A549 (cell line): ENCODE measurements at regions not wholly inside any gene's neighbourhood (a gene's known extent, or its start where the extent isn't known, plus 50 kb on each side); places are given as distances from the start of the nearest gene placed in this dataset.

Experiments used
- ATAC-seq, 2 experiments: fragments of 200-7000 bp in 1 of 2; fragments of >200 bp in 1 of 2; cut with Nextera tagmentation in 1 of 2; cut with Tn5 transposase in 1 of 2; 3 replicates each; pipeline versions ENCODE4 v1.8.0 to v1.9.1; 2018 to 2020; ENCODE audit warnings: mild to moderate bottlenecking in 1 of 2, moderate library complexity in 1 of 2
- CTCF ChIA-PET: fragments of 300-600 bp; sonication (Branson Sonifier 250); formaldehyde crosslinking; extraction: SDS; loops from one replicate; lab custom pipeline; 2021; ENCODE audit warnings: antibody characterized with exemption, inconsistent platforms; lab: Yijun Ruan, JAX
- POLR2A ChIA-PET: fragments of 350-600 bp; formaldehyde crosslinking; extraction: SDS; loops from one replicate; lab custom pipeline; 2021; ENCODE audit warnings: antibody characterized with exemption, inconsistent platforms; lab: Yijun Ruan, JAX
- DNase-seq, 2 experiments: peaks; one replicate each; pipeline versions ENCODE4 v3.0.0 to v3.0.0-alpha.2; 2011 to 2016; ENCODE audit warnings: low read depth in 1 of 2, low spot score in 1 of 2
- FAIRE-seq: peaks from 2 replicates; lab custom pipeline; 2011; peaks lifted over from hg19 to GRCh38; lab: Jason Lieb, UNC
- H3K27ac ChIP-seq, 2 experiments: fragments of >200 bp; sonication (Bioruptor Twin); formaldehyde crosslinking; 3 replicates each; pipeline ENCODE4 v1.5.1; 2016 to 2017
- H3K4me1 ChIP-seq: fragments of >200 bp; sonication (Bioruptor Twin); formaldehyde crosslinking; 3 replicates; pipeline ENCODE4 v1.6.1; 2016
- H3K4me2 ChIP-seq: fragments of >200 bp; sonication (Bioruptor Twin); formaldehyde crosslinking; 3 replicates; pipeline ENCODE4 v1.6.1; 2016
- H3K4me3 ChIP-seq: fragments of >200 bp; sonication (Bioruptor Twin); formaldehyde crosslinking; 3 replicates; pipeline ENCODE4 v1.5.1; 2016
- H3K9me3 ChIP-seq: fragments of >200 bp; sonication (Bioruptor Twin); formaldehyde crosslinking; 3 replicates; pipeline ENCODE4 v1.6.1; 2016
- CBX2 ChIP-seq: fragments of 200-600 bp; sonication (generic); IDR thresholded peaks from 2 replicates; pipeline ENCODE4 v1.6.1; 2016; ENCODE audit warnings: low read depth, mild to moderate bottlenecking, borderline replicate concordance
- CEBPB ChIP-seq, 2 experiments: fragments of >200 bp in 1 of 2; sonication (Bioruptor Twin) in 1 of 2; formaldehyde crosslinking in 1 of 2; IDR thresholded peaks; 2 replicates each; pipeline ENCODE4 v1.6.1; 2012 to 2016
- CHD2 ChIP-seq: fragments of 150-350 bp; IDR thresholded peaks from 2 replicates; pipeline ENCODE4 v1.6.1; 2014; ENCODE audit warnings: low read length; ENCODE audit not compliant: partially characterized antibody
- CHD4 ChIP-seq: fragments of 200-600 bp; sonication (generic); IDR thresholded peaks from 2 replicates; pipeline ENCODE4 v1.6.1; 2016; ENCODE audit warnings: antibody characterized with exemption, mild to moderate bottlenecking, borderline replicate concordance
- E2F6 ChIP-seq: IDR thresholded peaks from 2 replicates; pipeline ENCODE4 v1.6.1; 2012; ENCODE audit warnings: low read depth, borderline replicate concordance
- EHMT2 ChIP-seq: fragments of 200-600 bp; sonication (generic); IDR thresholded peaks from 2 replicates; pipeline ENCODE4 v1.6.1; 2016; ENCODE audit warnings: antibody characterized with exemption, low read depth, mild to moderate bottlenecking, moderate library complexity
- FOXS1 ChIP-seq: fragments of 250-450 bp; sonication (Bioruptor Pico); IDR thresholded peaks from 2 replicates; pipeline ENCODE4 v1.5.0; 2020; ENCODE audit warnings: mild to moderate bottlenecking, moderate library complexity
- HDAC2 ChIP-seq: fragments of 200-600 bp; sonication (generic); IDR thresholded peaks from 2 replicates; pipeline ENCODE4 v1.6.1; 2016
- HOXB13 ChIP-seq: fragments of 250-450 bp; sonication (Bioruptor Pico); IDR thresholded peaks from 2 replicates; pipeline ENCODE4 v1.5.0; 2020; ENCODE audit warnings: low read depth, mild to moderate bottlenecking, moderate library complexity
- HOXB5 ChIP-seq: fragments of 250-450 bp; sonication (Bioruptor Pico); IDR thresholded peaks from 2 replicates; pipeline ENCODE4 v1.5.0; 2020; ENCODE audit warnings: mild to moderate bottlenecking, moderate library complexity
- JUN ChIP-seq, 2 experiments: fragments of >200 bp; sonication (Bioruptor Twin); formaldehyde crosslinking; IDR thresholded peaks; 2 replicates in 1 of 2; 3 replicates in 1 of 2; pipeline ENCODE4 v1.6.1; 2016 to 2017
- MAFK ChIP-seq: fragments of 450-650 bp; IDR thresholded peaks from 2 replicates; pipeline ENCODE4 v1.6.1; 2014; ENCODE audit not compliant: partially characterized antibody
- MYC ChIP-seq: IDR thresholded peaks from 2 replicates; pipeline ENCODE4 v1.6.1; 2012; ENCODE audit warnings: mild to moderate bottlenecking, inconsistent platforms, low read length, improper control_type of control experiment, borderline replicate concordance
- NR3C1 ChIP-seq: fragments of >200 bp; sonication (Bioruptor Twin); formaldehyde crosslinking; IDR thresholded peaks from 3 replicates; pipeline ENCODE4 v1.6.1; 2017
- PHF8 ChIP-seq: fragments of 200-600 bp; sonication (generic); IDR thresholded peaks from 2 replicates; pipeline ENCODE4 v1.6.1; 2016; ENCODE audit warnings: low read depth, mild to moderate bottlenecking, antibody characterized with exemption, moderate library complexity, borderline replicate concordance
- RAD21 ChIP-seq, 2 experiments: fragments of >200 bp in 1 of 2; sonication (Bioruptor Twin) in 1 of 2; formaldehyde crosslinking in 1 of 2; IDR thresholded peaks in 1 of 2; conservative IDR thresholded peaks in 1 of 2; 2 replicates in 1 of 2; 3 replicates in 1 of 2; pipeline ENCODE4 v1.6.1; 2012 to 2018; ENCODE audit warnings: inconsistent platforms in 1 of 2
- RCOR1 ChIP-seq: fragments of 150-350 bp; IDR thresholded peaks from 2 replicates; pipeline ENCODE4 v1.6.1; 2014; ENCODE audit warnings: antibody characterized with exemption, low read length, low read depth
- SMC3 ChIP-seq: fragments of >200 bp; sonication (Bioruptor Twin); formaldehyde crosslinking; IDR thresholded peaks from 3 replicates; pipeline ENCODE4 v1.6.1; 2018; ENCODE audit warnings: inconsistent platforms
- SREBF2 ChIP-seq: fragments of 450-650 bp; IDR thresholded peaks from 2 replicates; pipeline ENCODE4 v1.6.1; 2014; ENCODE audit warnings: mild to moderate bottlenecking, moderate library complexity
- TP53 ChIP-seq: fragments of 250-450 bp; sonication (Bioruptor Pico); IDR thresholded peaks from 2 replicates; pipeline ENCODE4 v1.5.0; 2021; ENCODE audit warnings: mild to moderate bottlenecking, moderate library complexity
- USF2 ChIP-seq: fragments of 450-650 bp; IDR thresholded peaks from 2 replicates; pipeline ENCODE4 v1.6.1; 2014; ENCODE audit warnings: antibody characterized with exemption
- ZC3H11A ChIP-seq: fragments of 450-650 bp; IDR thresholded peaks from 2 replicates; pipeline ENCODE4 v1.6.1; 2014; ENCODE audit warnings: antibody characterized with exemption, mild to moderate bottlenecking
- ZFP36 ChIP-seq: fragments of 450-650 bp; IDR thresholded peaks from 2 replicates; pipeline ENCODE4 v1.6.1; 2014; ENCODE audit warnings: borderline replicate concordance; ENCODE audit not compliant: partially characterized antibody
- ZSCAN20 ChIP-seq: fragments of 250-450 bp; sonication (Bioruptor Pico); IDR thresholded peaks from 2 replicates; pipeline ENCODE4 v1.8.0; 2022; ENCODE audit warnings: mild to moderate bottlenecking, moderate library complexity
- WGBS: methylation state at CpG from one replicate; pipeline ENCODE4 v1.1.6; 2017; ENCODE audit errors: missing lambda C conversion rate; 5-methylcytosine and 5-hydroxymethylcytosine counted together
- TF ChIP-seq, protein P1 (sequence below): fragments of 200-600 bp; sonication (generic); IDR thresholded peaks from 2 replicates; pipeline ENCODE4 v1.6.1; 2016; ENCODE audit warnings: antibody characterized with exemption, mild to moderate bottlenecking, moderate library complexity
- TF ChIP-seq, protein P2 (sequence below): fragments of 150-350 bp; IDR thresholded peaks from 2 replicates; pipeline ENCODE4 v1.6.1; 2014; ENCODE audit warnings: low read depth, mild to moderate bottlenecking, low read length

- Histone ChIP-seq H3K4me2 (no peak overlapping the region), H3K4me3 (no peak overlapping the region), H3K27ac (no peak overlapping the region), H3K4me1 (peaks cover 14% of the 10 kb centered on the region), H3K9me3 (no peaks in the 10 kb centered on the region)
- ChIA-PET POLR2A (no interaction called here), CTCF (no interaction called here)
- FAIRE-seq (no peak), DNase-seq (no peak), ATAC-seq (no peak)
- 91% methylated on average over 1 of the region's 1 CpG for WGBS
- TF ChIP-seq USF2 (no peak), RCOR1 (no peak), FOXS1 (CRISPR knock-in tag) (no peak), SMC3 (no peak), CHD2 (no peak), CHD4 (no peak), TP53 (CRISPR knock-in tag) (no peak), MAFK (no peak), ZC3H11A (no peak), ZSCAN20 (no peak), HDAC2 (no peak), PHF8 (no peak), NR3C1 (no peak), CBX2 (no peak), EHMT2 (no peak), E2F6 (no peak)
- TF ChIP-seq, protein P1, sequence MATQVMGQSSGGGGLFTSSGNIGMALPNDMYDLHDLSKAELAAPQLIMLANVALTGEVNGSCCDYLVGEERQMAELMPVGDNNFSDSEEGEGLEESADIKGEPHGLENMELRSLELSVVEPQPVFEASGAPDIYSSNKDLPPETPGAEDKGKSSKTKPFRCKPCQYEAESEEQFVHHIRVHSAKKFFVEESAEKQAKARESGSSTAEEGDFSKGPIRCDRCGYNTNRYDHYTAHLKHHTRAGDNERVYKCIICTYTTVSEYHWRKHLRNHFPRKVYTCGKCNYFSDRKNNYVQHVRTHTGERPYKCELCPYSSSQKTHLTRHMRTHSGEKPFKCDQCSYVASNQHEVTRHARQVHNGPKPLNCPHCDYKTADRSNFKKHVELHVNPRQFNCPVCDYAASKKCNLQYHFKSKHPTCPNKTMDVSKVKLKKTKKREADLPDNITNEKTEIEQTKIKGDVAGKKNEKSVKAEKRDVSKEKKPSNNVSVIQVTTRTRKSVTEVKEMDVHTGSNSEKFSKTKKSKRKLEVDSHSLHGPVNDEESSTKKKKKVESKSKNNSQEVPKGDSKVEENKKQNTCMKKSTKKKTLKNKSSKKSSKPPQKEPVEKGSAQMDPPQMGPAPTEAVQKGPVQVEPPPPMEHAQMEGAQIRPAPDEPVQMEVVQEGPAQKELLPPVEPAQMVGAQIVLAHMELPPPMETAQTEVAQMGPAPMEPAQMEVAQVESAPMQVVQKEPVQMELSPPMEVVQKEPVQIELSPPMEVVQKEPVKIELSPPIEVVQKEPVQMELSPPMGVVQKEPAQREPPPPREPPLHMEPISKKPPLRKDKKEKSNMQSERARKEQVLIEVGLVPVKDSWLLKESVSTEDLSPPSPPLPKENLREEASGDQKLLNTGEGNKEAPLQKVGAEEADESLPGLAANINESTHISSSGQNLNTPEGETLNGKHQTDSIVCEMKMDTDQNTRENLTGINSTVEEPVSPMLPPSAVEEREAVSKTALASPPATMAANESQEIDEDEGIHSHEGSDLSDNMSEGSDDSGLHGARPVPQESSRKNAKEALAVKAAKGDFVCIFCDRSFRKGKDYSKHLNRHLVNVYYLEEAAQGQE, result no peak
These were observed 62.2 kb upstream of the ZDHHC17 start for GRCh38 chr12:76701690-76702089.

DNA sequence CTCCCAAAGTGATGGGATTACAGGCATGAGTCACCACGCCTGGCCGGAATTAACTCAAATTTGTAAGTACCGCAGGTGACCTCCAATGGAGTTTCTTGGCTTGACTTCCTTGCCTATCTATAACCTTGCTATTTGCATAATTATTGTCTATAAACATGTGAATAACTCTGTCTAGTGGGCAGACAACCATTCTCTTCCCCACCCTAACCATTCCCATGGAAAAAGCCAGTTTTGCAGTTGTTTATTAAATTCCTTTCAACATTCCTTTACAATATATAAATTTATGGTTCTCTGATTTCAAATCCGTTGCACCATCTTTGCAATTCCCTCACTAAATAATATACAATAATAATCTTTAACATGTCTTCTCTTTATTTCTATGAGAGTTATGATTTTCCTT, 61.0 kb upstream of the ZDHHC17 start:
- ChIA-PET CTCF (interaction anchor here (1.0 to 1.4 kb wide), 2 partner anchors 14 to 44 kb away, joined by 3 read pairs; no protein-coding TSS in a partner anchor), POLR2A (no interaction called here)
- no peak for TF ChIP-seq ZSCAN20
- TF ChIP-seq, protein P2, sequence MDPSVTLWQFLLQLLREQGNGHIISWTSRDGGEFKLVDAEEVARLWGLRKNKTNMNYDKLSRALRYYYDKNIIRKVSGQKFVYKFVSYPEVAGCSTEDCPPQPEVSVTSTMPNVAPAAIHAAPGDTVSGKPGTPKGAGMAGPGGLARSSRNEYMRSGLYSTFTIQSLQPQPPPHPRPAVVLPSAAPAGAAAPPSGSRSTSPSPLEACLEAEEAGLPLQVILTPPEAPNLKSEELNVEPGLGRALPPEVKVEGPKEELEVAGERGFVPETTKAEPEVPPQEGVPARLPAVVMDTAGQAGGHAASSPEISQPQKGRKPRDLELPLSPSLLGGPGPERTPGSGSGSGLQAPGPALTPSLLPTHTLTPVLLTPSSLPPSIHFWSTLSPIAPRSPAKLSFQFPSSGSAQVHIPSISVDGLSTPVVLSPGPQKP, result no peak
- no peak for TF ChIP-seq ZFP36
- TF ChIP-seq JUN (IDR thresholded peaks at IDR 0.05), result no peak
- no peak for TF ChIP-seq CEBPB (IDR thresholded peaks at IDR 0.05)
- no peak for TF ChIP-seq TP53 (CRISPR knock-in tag)
- TF ChIP-seq HOXB5, result no peak
- no peak for TF ChIP-seq PHF8
- TF ChIP-seq SREBF2, result no peak
- TF ChIP-seq FOXS1 (CRISPR knock-in tag), result no peak
- TF ChIP-seq MYC, result no peak
- TF ChIP-seq RAD21 (conservative IDR thresholded peaks at IDR 0.05 in 1 of 2, IDR thresholded peaks at IDR 0.05 in 1 of 2), result no peak
- no peak for TF ChIP-seq HOXB13 (CRISPR knock-in tag)
- 86% methylated on average over 4 of the region's 4 CpGs for WGBS
- ATAC-seq (no peak), DNase-seq (no peak), FAIRE-seq (no peak)
- Histone ChIP-seq H3K4me2 (no peak overlapping the region), H3K9me3 (no peaks in the 10 kb centered on the region), H3K4me1 (peaks cover 14% of the 10 kb centered on the region), H3K4me3 (no peak overlapping the region), H3K27ac (no peak overlapping the region)
